Raji (cell line): ENCODE measurements at regions not wholly inside any gene's neighbourhood (a gene's known extent, or its start where the extent isn't known, plus 50 kb on each side); places are given as distances from the start of the nearest gene placed in this dataset.

Source experiments
- POLR2A ChIP-seq: IDR thresholded peaks from 2 replicates; pipeline ENCODE4 v1.6.1; 2011; ENCODE audit warnings: low read depth, low read length, control low read depth; ENCODE audit not compliant: insufficient read depth

- no peak for TF ChIP-seq POLR2A
Observed at GRCh38 chr10:86579883-86580520, 58.4 kb upstream of the WAPL start.

GRCh38 chr10:86580521-86580891 lies 58.9 kb upstream of the WAPL start:
- TF ChIP-seq POLR2A: no peak

GRCh38 chr10:86583983-86584382 lies 62.4 kb upstream of the WAPL start:
- no peak for TF ChIP-seq POLR2A

GRCh38 chr10:86585037-86585929 lies 63.7 kb upstream of the WAPL start:
- no peak for TF ChIP-seq POLR2A

GRCh38 chr10:86586516-86586915 lies 64.9 kb upstream of the WAPL start:
- TF ChIP-seq POLR2A: no peak

GRCh38 chr10:86591436-86591835 lies 62.9 kb upstream of the OPN4 start:
- TF ChIP-seq POLR2A: no peak

- no peak for TF ChIP-seq POLR2A
Observed at GRCh38 chr10:86592413-86592812, 61.9 kb upstream of the OPN4 start.

- TF ChIP-seq POLR2A: no peak
Observed at GRCh38 chr10:86594535-86594934, 59.8 kb upstream of the OPN4 start.

GRCh38 chr10:86595496-86595895 lies 58.9 kb upstream of the OPN4 start:
- TF ChIP-seq POLR2A: no peak

- TF ChIP-seq POLR2A: no peak
Observed at GRCh38 chr10:86596266-86596665, 58.1 kb upstream of the OPN4 start.

- TF ChIP-seq POLR2A: no peak
Observed at GRCh38 chr10:86597306-86597705, 57.0 kb upstream of the OPN4 start.

GRCh38 chr10:86598151-86598550 lies 56.2 kb upstream of the OPN4 start:
- no peak for TF ChIP-seq POLR2A

- no peak for TF ChIP-seq POLR2A
Observed at GRCh38 chr10:86599041-86599440, 55.3 kb upstream of the OPN4 start.

- 0 out of 2 replicates have a peak, but pooled peaks have one; percentile 33 for TF ChIP-seq POLR2A
Observed at GRCh38 chr10:86599729-86600128, 54.6 kb upstream of the OPN4 start.

GRCh38 chr10:86600296-86600695 lies 54.1 kb upstream of the OPN4 start:
- TF ChIP-seq POLR2A: no peak

GRCh38 chr10:86601956-86602602 lies 52.3 kb upstream of the OPN4 start:
- no peak for TF ChIP-seq POLR2A

- TF ChIP-seq POLR2A: no peak
Observed at GRCh38 chr10:86603256-86603655, 51.1 kb upstream of the OPN4 start.
